NCI-H774 (cell line): ENCODE measurements at regions not wholly inside any gene's neighbourhood (a gene's known extent, or its start where the extent isn't known, plus 50 kb on each side); places are given as distances from the start of the nearest gene placed in this dataset.
"Not testable (repeated sequence)": the region's sequence is repeated elsewhere in the genome, so short reads cannot be mapped to it uniquely, and the experiment has no call there.

ENCODE experiments used
- DNase-seq: peaks from one replicate; lab custom pipeline; 2025; lab: John Stamatoyannopoulos, UW

- DNase-seq, result no peak
These were observed 193.8 kb upstream of the ACTBL2 start for GRCh38 chr5:57676222-57677098.

- no peak for DNase-seq
These were observed 192.6 kb upstream of the ACTBL2 start for GRCh38 chr5:57675236-57675635.

GRCh38 chr5:57671371-57671770, 188.8 kb upstream of the ACTBL2 start:
- no peak for DNase-seq

GRCh38 chr5:57666582-57666981, 184.0 kb upstream of the ACTBL2 start:
- no peak for DNase-seq

- no peak for DNase-seq
These were observed 182.7 kb upstream of the ACTBL2 start for GRCh38 chr5:57665146-57665936.

- DNase-seq, result no peak
These were observed 182.1 kb upstream of the ACTBL2 start for GRCh38 chr5:57664700-57665099.

GRCh38 chr5:57663466-57663865, 180.9 kb upstream of the ACTBL2 start:
- DNase-seq, result no peak

GRCh38 chr5:57662991-57663390, 180.4 kb upstream of the ACTBL2 start:
- DNase-seq, result no peak

- DNase-seq, result no peak
These were observed 177.3 kb upstream of the ACTBL2 start for GRCh38 chr5:57659886-57660285.

- no peak for DNase-seq
These were observed 175.4 kb upstream of the ACTBL2 start for GRCh38 chr5:57658018-57658417.

GRCh38 chr5:57655228-57655627, 172.6 kb upstream of the ACTBL2 start:
- no peak for DNase-seq

- no peak for DNase-seq
These were observed 171.2 kb upstream of the ACTBL2 start for GRCh38 chr5:57653636-57654290.

GRCh38 chr5:57651127-57651526, 168.5 kb upstream of the ACTBL2 start:
- no peak for DNase-seq

- no peak for DNase-seq
These were observed 167.9 kb upstream of the ACTBL2 start for GRCh38 chr5:57650360-57651069.

- no peak for DNase-seq
These were observed 160.1 kb upstream of the ACTBL2 start for GRCh38 chr5:57642698-57643097.

- no peak for DNase-seq
These were observed 159.5 kb upstream of the ACTBL2 start for GRCh38 chr5:57642066-57642465.

- DNase-seq, result no peak
These were observed 152.7 kb upstream of the ACTBL2 start for GRCh38 chr5:57635146-57635777.

- no peak for DNase-seq
These were observed 150.3 kb upstream of the ACTBL2 start for GRCh38 chr5:57632937-57633336.

GRCh38 chr5:57631139-57631538, 148.5 kb upstream of the ACTBL2 start:
- not testable (repeated sequence) for DNase-seq

GRCh38 chr5:57627661-57628060, 145.1 kb upstream of the ACTBL2 start:
- no peak for DNase-seq

- no peak for DNase-seq
These were observed 144.1 kb upstream of the ACTBL2 start for GRCh38 chr5:57626703-57627102.

- DNase-seq, result no peak
These were observed 139.0 kb upstream of the ACTBL2 start for GRCh38 chr5:57621624-57622023.
